ENCODE measurements at regions not wholly inside any gene's neighbourhood (a gene's known extent, or its start where the extent isn't known, plus 50 kb on each side); places are given as distances from the start of the nearest gene placed in this dataset.
A peak's percentile ranks its signal among the peaks of the same experiment; 100 is the strongest.

DNA sequence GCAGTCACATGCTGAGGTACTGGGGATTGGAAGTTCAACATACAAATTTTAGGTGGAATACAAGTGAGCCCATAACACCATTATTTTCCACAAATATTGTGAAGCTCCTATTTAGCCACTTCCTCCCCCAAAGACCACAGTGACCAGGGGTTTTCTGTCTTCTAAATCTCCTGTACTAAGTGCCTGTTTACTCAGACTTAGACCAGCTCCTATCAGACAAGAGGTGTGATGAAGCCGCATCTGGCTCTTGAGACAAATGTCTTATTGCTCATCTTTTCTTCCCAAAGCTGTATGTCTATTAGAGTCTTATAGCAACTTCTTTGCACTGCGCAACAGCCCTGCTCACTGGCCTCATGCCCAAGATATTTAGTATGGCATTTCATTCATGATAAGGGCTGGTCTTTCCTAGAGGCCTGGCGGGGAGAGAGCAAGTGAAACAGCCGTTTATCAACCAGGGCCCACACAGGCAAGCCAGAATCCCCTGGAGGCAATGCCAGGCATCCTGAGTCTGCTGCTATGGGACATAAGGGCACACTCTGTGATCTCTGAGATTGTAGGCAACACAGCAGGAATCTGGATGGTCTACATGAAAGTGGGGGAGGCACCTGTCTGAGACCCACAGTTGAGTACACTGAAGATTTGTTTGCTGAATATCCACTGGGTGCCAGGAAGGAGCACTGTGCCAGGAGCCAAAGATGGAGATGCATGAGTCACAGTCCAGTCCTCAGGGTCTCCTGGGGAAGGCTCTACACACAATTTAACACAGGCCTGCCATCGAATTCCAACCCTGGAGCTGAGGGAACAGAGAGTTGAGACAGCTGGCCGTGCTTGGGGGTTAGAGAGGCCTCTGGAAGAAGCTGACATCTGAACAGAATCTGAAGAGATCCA is 78.5 kb upstream of the NCAM1 start:
- peak; percentile 6 for DNase-seq

DNA sequence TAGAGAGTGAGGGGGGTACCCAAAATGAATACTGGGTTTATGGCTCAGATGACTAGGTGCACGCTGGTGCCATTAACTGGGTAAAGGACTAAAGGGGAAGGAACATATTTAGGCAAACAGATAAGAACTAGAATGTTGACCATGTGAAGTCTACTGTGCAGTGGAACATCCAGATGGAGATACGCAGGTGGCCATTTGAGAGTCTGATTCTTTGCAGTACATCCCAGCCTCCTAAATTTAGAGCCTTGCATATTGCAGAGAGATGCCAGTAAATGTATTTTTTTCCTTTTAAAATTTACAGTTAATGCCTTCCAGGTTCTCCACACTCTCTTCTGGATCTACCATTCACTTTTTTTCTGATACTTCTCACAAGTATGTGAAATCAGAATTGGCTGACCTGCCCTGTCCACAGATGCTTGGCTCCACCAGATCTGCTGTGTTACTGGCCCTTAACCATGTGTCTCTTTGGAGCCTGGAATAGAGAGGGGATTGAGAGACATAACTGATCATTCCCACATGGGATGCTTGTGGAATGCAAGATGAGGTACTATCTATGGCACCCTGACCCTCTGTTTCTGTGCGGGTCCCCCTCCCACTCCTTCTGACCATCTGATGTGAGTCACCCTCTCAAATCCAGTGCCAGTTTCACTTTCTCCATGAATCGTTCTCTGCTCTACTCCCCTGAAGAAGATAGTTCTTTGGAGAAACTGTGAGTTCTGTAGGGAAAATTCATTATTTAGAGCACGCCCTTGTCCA is 77.0 kb upstream of the NCAM1 start:
- DNase-seq: no peak

- DNase-seq: no peak
These were observed 75.3 kb upstream of the NCAM1 start for GRCh38 chr11:112885744-112886433.

DNA sequence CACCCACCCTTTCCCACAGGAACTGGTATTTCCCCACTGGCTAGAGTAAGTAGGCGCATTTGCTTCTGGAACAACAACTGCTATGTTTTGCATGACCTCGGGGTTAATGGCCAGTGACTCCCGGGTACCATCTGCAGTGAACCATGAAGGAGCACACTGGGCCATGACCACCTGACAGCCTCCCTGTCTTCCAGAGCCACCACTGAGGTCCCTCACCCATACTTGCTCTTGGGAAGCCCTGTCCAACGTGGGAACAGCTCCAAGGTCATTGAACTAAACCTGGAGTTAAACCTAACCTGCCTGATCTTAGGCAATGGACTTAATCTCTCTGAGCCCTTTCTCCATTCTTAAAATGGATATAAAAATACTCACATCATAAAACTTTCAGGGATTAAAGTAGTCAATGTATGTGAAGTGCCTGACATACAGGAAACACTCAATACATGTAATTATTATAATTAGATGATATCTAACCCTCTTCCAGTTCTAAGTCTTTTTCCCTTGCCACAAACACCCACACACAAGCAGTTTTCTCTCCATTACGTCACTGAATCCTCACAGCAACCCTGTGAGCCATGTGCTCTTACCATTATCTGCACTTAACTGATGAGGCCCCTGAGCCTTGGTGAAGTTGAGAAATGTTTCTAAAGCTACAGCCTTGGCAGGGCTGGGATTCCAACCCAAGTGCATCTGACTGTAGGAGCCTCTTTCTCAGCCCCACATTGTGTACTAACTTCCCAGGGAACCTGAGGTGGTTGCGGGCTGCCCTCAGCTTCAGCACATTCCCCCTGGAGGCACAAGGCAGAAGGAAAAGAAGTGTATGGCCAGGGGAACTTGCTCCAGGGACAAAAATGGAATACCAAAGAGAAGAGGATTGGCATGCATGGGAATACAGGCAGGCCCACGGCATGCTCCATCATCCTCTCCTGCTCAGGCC is 74.5 kb upstream of the NCAM1 start:
- DNase-seq: no peak

DNA sequence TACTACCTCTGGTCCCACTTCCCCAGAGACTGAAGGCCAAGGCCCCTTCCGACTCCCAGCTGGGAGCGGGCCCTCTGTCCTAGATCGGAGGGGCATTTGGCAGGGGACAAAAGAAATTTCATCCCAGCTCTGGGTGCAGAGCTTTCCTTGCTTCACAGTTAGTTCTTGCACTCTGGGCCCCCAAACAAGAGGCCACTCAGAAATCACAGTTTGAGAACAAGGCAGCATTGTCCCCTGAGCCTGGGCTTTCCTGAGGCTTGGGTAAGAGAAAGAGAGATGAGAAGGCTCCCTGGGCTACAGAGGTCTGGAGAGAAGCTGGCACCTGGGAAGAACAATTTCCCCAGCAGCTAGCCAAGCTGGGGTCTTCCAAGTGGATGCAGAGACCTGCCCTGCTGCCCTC is 71.8 kb upstream of the NCAM1 start:
- DNase-seq: no peak

DNA sequence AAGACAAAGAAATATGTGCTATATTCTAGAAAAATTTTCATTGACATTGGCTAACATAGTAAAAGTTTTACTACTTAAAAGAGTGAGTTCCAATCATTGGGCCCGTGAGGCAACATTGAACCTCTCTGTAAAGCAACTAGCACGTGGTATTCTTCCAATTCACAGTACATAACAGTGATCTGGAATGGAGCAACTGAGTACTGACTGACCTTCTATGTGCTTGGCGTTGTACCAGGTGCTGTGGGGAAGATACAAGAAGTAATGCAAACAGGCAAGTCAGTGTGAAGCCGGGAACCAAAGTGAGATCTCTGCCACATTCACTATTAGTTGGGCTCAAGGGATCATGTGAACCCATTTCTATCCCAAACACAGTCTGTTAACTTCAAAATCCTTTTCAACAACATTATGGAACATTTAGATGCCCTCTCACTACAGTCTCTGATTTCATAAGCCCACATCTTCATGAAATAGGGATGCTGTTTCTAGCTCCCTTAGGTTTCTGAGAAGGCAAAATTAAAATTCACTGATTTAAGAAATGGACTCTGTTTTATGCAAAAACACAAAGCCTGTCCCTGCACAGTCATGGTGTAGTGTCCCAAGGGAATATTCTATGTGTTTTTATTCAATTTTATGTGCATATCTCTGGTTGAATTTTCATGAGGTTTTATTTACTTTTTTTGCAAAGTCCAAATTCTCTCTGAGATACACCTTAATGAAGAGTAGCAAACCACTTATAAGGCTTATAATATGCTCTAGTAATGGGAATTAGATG is 61.8 kb upstream of the NCAM1 start:
- DNase-seq: no peak

DNA sequence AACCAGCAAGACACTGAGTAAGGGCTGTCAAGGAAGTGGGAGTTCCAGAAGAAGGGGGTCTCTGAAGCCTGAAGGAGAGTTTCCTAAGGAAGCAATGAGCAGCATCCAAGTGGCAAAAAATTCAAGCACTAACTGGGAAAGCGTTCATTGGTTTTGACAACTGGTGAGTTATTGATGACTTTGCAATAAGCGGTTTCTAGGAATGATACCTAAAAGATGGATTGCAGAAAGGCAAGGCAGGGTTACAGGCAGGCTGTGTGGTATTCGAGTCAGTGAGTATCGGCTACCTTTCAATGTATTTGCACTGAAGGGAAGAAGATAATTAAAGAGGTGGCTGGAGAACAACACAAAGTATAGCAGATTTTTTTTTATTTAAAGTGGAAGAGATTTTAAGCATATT is 59.3 kb upstream of the NCAM1 start:
- DNase-seq: no peak

DNA sequence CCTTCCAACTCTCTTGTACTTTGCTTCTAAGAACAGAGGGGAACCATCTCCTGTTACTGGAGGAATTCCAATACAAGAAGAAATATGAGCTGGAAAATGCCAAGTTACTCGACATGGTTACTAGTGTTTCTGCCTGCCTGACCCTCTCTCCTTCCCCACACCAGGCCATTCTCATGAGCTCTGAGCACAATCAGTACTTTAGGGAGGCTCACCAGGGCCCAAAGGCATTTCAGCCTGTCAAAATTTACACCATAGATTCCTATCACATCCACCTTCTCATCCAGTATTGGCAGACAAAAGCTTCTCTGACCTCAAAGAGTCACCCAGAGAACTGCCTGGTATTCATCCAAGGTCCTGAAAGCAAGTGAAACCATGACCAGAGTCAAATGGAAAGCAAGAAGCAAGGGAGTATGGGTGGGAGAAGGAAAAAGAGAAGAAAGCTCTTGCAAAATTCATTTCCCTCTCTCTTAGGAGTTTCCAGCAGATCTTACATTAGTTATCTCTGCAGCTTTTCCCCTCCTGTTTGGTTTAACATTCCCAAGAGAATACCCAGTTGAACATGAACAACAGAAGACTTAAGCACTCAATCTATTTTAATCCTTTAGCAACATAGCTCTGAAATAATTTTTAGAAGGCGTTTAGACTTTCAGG is 58.7 kb upstream of the NCAM1 start:
- no peak for DNase-seq

DNA sequence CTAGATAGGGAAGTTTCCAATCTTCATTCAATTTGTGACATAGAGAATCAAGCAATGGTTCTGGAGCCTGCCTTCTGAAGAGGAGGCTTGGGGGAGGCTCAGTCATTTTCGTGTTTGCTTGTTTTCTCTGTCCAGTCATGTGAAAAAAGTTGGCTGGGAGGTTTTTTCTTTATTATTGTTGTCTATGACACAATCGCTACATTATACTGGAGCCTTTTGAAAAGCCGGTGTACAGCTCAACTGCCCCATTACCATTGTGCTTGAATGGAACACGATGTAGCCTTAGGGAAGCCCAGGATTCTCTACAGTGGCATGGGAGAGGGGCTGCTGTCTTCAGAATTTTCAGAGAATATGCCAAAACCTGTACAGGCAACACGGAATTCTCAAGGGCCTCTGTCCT is 57.9 kb upstream of the NCAM1 start:
- no peak for DNase-seq

GRCh38 chr11:112911124-112911523 is 50.1 kb upstream of the NCAM1 start:
- DNase-seq: no peak
